Mononuclear cell (primary cell): ENCODE measurements at regions not wholly inside any gene's neighbourhood (a gene's known extent, or its start where the extent isn't known, plus 50 kb on each side); places are given as distances from the start of the nearest gene placed in this dataset.

ENCODE experiments used
- H3K27me3 ChIP-seq: 2 replicates; pipeline ENCODE4 v1.6.0; 2011; ENCODE audit warnings: low read length, control low read depth; ENCODE audit not compliant: insufficient read depth
- H3K4me1 ChIP-seq: 2 replicates; pipeline ENCODE4 v1.5.1; 2011; ENCODE audit warnings: mild to moderate bottlenecking, low read length, control low read depth; ENCODE audit not compliant: insufficient read depth
- H3K4me3 ChIP-seq: 2 replicates; pipeline ENCODE4 v1.5.1; 2011; ENCODE audit warnings: mild to moderate bottlenecking, low read length, moderate library complexity
- H3K9me3 ChIP-seq: 2 replicates; pipeline ENCODE4 v1.5.1; 2011; ENCODE audit warnings: low read depth, mild to moderate bottlenecking, control low read depth, low read length

GRCh38 chr1:98327220-98327861 is 334.2 kb upstream of the SNX7 start:
- no peaks in the 10 kb centered on the region for H3K9me3 ChIP-seq
- peaks cover 25% of the 10 kb centered on the region for H3K4me1 ChIP-seq
- H3K4me3 ChIP-seq, result no peak overlapping the region
- H3K27me3 ChIP-seq, result no peaks in the 10 kb centered on the region

GRCh38 chr1:98325646-98326440 is 335.7 kb upstream of the SNX7 start:
- H3K9me3 ChIP-seq, result no peaks in the 10 kb centered on the region
- no peaks in the 10 kb centered on the region for H3K27me3 ChIP-seq
- H3K4me3 ChIP-seq, result no peak overlapping the region
- H3K4me1 ChIP-seq, result peaks cover 25% of the 10 kb centered on the region

- H3K4me1 ChIP-seq, result peaks cover 25% of the 10 kb centered on the region
- no peak overlapping the region for H3K4me3 ChIP-seq
- H3K27me3 ChIP-seq, result no peaks in the 10 kb centered on the region
- H3K9me3 ChIP-seq, result no peaks in the 10 kb centered on the region
Observed at GRCh38 chr1:98323906-98324358, 337.6 kb upstream of the SNX7 start.

- Histone ChIP-seq H3K4me3 (no peak overlapping the region), H3K27me3 (no peaks in the 10 kb centered on the region), H3K9me3 (no peaks in the 10 kb centered on the region), H3K4me1 (peaks cover 25% of the 10 kb centered on the region)
Observed at GRCh38 chr1:98323388-98323787, 338.1 kb upstream of the SNX7 start.

GRCh38 chr1:98322966-98323365 is 338.6 kb upstream of the SNX7 start:
- Histone ChIP-seq H3K4me1 (peaks cover 25% of the 10 kb centered on the region), H3K4me3 (no peak overlapping the region)

GRCh38 chr1:98322086-98322485 is 339.4 kb upstream of the SNX7 start:
- H3K4me3 ChIP-seq, result no peak overlapping the region
- H3K9me3 ChIP-seq, result no peaks in the 10 kb centered on the region
- peaks cover 25% of the 10 kb centered on the region for H3K4me1 ChIP-seq
- no peaks in the 10 kb centered on the region for H3K27me3 ChIP-seq

More at GRCh38 chr1:98322966-98323365, 338.6 kb upstream of the SNX7 start:
- Histone ChIP-seq H3K27me3 (no peaks in the 10 kb centered on the region), H3K9me3 (no peaks in the 10 kb centered on the region)

GRCh38 chr1:98321191-98321590 is 340.3 kb upstream of the SNX7 start:
- Histone ChIP-seq H3K4me3 (no peak overlapping the region), H3K27me3 (no peaks in the 10 kb centered on the region), H3K4me1 (peaks cover 27% of the 10 kb centered on the region), H3K9me3 (no peaks in the 10 kb centered on the region)

- no peaks in the 10 kb centered on the region for H3K27me3 ChIP-seq
- peaks cover 8% of the 10 kb centered on the region for H3K4me1 ChIP-seq
- no peaks in the 10 kb centered on the region for H3K9me3 ChIP-seq
- no peak overlapping the region for H3K4me3 ChIP-seq
Observed at GRCh38 chr1:98316286-98316905, 345.1 kb upstream of the SNX7 start.

GRCh38 chr1:98315309-98315708 is 346.2 kb upstream of the SNX7 start:
- peaks cover 8% of the 10 kb centered on the region for H3K4me1 ChIP-seq
- H3K4me3 ChIP-seq, result no peak overlapping the region
- H3K27me3 ChIP-seq, result no peaks in the 10 kb centered on the region
- no peaks in the 10 kb centered on the region for H3K9me3 ChIP-seq

- Histone ChIP-seq H3K4me1 (peaks cover 8% of the 10 kb centered on the region), H3K9me3 (no peaks in the 10 kb centered on the region), H3K27me3 (no peaks in the 10 kb centered on the region), H3K4me3 (no peak overlapping the region)
Observed at GRCh38 chr1:98314601-98315000, 346.9 kb upstream of the SNX7 start.

- Histone ChIP-seq H3K27me3 (no peaks in the 10 kb centered on the region), H3K4me1 (no peaks in the 10 kb centered on the region), H3K9me3 (no peaks in the 10 kb centered on the region), H3K4me3 (no peak overlapping the region)
Observed at GRCh38 chr1:98306517-98307089, 354.9 kb upstream of the SNX7 start.

GRCh38 chr1:98305362-98305761 is 356.2 kb upstream of the SNX7 start:
- no peaks in the 10 kb centered on the region for H3K27me3 ChIP-seq

GRCh38 chr1:98304888-98305287 is 356.6 kb upstream of the SNX7 start:
- H3K4me3 ChIP-seq, result no peak overlapping the region
- H3K4me1 ChIP-seq, result no peaks in the 10 kb centered on the region
- no peaks in the 10 kb centered on the region for H3K27me3 ChIP-seq
- H3K9me3 ChIP-seq, result no peaks in the 10 kb centered on the region

More at GRCh38 chr1:98305362-98305761, 356.2 kb upstream of the SNX7 start:
- Histone ChIP-seq H3K9me3 (no peaks in the 10 kb centered on the region), H3K4me1 (no peaks in the 10 kb centered on the region), H3K4me3 (no peak overlapping the region)

- Histone ChIP-seq H3K9me3 (no peaks in the 10 kb centered on the region), H3K4me3 (no peak overlapping the region), H3K4me1 (no peaks in the 10 kb centered on the region), H3K27me3 (no peaks in the 10 kb centered on the region)
Observed at GRCh38 chr1:98299861-98300260, 361.7 kb upstream of the SNX7 start.

- Histone ChIP-seq H3K4me3 (no peak overlapping the region), H3K4me1 (no peaks in the 10 kb centered on the region), H3K9me3 (no peaks in the 10 kb centered on the region), H3K27me3 (no peaks in the 10 kb centered on the region)
Observed at GRCh38 chr1:98299313-98299712, 362.2 kb upstream of the SNX7 start.
